Uterus (tissue), 2 donors: ENCODE measurements at regions not wholly inside any gene's neighbourhood (a gene's known extent, or its start where the extent isn't known, plus 50 kb on each side); places are given as distances from the start of the nearest gene placed in this dataset.

Experiments
- POLR2A ChIP-seq, 2 donors: fragments of 450-650 bp; IDR thresholded peaks; one replicate each; pipeline ENCODE4 v1.6.1; 2016; ENCODE audit warnings: antibody characterized with exemption in 2 of 2, mild to moderate bottlenecking in 1 of 2, moderate library complexity in 1 of 2
- TF ChIP-seq, protein P1 (sequence below), 4 experiments: fragments of 200-600 bp in 2 of 4; fragments of 450-650 bp in 2 of 4; sonication (generic) in 2 of 4; IDR thresholded peaks; one replicate each; pipeline ENCODE4 v1.5.1; 2016 to 2019; ENCODE audit warnings: antibody characterized with exemption in 4 of 4, mild to moderate bottlenecking in 2 of 4, moderate library complexity in 1 of 4

DNA sequence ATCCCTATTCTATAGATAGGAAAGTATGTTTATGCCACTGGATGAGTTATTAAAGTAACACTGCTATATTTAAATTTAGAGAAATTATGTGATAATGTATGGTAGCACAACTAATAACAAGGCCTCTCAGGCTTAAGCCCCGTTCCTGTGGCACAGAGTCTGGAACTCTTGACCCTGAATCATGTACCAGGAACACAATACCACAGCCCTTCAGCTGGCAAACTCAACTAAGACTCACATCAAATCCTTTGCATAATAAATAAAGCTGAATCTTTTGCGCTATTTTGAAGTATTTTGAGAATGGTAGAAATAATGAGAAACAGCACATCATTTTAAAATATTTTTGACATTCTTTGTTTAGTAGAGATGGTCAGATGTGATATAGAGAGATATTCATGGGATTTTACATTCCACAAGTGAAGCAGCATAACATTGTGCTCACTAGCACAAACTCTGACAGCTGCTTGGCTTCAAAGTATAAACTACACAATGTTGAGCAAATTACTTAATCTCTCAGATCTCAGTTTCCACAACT is 478.4 kb upstream of the FAM241A start:
- TF ChIP-seq, protein P1, sequence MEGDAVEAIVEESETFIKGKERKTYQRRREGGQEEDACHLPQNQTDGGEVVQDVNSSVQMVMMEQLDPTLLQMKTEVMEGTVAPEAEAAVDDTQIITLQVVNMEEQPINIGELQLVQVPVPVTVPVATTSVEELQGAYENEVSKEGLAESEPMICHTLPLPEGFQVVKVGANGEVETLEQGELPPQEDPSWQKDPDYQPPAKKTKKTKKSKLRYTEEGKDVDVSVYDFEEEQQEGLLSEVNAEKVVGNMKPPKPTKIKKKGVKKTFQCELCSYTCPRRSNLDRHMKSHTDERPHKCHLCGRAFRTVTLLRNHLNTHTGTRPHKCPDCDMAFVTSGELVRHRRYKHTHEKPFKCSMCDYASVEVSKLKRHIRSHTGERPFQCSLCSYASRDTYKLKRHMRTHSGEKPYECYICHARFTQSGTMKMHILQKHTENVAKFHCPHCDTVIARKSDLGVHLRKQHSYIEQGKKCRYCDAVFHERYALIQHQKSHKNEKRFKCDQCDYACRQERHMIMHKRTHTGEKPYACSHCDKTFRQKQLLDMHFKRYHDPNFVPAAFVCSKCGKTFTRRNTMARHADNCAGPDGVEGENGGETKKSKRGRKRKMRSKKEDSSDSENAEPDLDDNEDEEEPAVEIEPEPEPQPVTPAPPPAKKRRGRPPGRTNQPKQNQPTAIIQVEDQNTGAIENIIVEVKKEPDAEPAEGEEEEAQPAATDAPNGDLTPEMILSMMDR (IDR thresholded peaks at IDR 0.05) = no peak
- no peak for TF ChIP-seq POLR2A (IDR thresholded peaks at IDR 0.05)
